ENCODE measurements at regions not wholly inside any gene's neighbourhood (a gene's known extent, or its start where the extent isn't known, plus 50 kb on each side); places are given as distances from the start of the nearest gene placed in this dataset.
A peak's percentile ranks its signal among the peaks of the same experiment; 100 is the strongest.
"Not testable (repeated sequence)": the region's sequence is repeated elsewhere in the genome, so short reads cannot be mapped to it uniquely, and the experiment has no call there.

GRCh38 chr1:8139383-8139782 lies 113.3 kb upstream of the ERRFI1 start:
- no peak for DNase-seq

GRCh38 chr1:8138673-8139072 lies 112.6 kb upstream of the ERRFI1 start:
- DNase-seq: no peak

GRCh38 chr1:8137481-8138244 lies 111.6 kb upstream of the ERRFI1 start:
- peak; percentile 81 for DNase-seq

- DNase-seq: no peak
These were observed 110.7 kb upstream of the ERRFI1 start for GRCh38 chr1:8136766-8137165.

- no peak for DNase-seq
These were observed 109.1 kb upstream of the ERRFI1 start for GRCh38 chr1:8135250-8135649.

- no peak for DNase-seq
These were observed 108.6 kb upstream of the ERRFI1 start for GRCh38 chr1:8134546-8135235.

- peak; percentile 81 for DNase-seq
These were observed 107.7 kb upstream of the ERRFI1 start for GRCh38 chr1:8133657-8134430.

GRCh38 chr1:8133190-8133589 lies 107.1 kb upstream of the ERRFI1 start:
- no peak for DNase-seq

- DNase-seq: no peak
These were observed 101.1 kb upstream of the ERRFI1 start for GRCh38 chr1:8127171-8127641.

GRCh38 chr1:8122477-8123407 lies 96.6 kb upstream of the ERRFI1 start:
- DNase-seq: no peak

- DNase-seq: no peak
These were observed 96.0 kb upstream of the ERRFI1 start for GRCh38 chr1:8122160-8122476.

GRCh38 chr1:8121261-8122159 lies 95.4 kb upstream of the ERRFI1 start:
- no peak for DNase-seq

GRCh38 chr1:8120693-8121260 lies 94.7 kb upstream of the ERRFI1 start:
- no peak for DNase-seq

GRCh38 chr1:8118736-8119135 lies 92.6 kb upstream of the ERRFI1 start:
- DNase-seq: not testable (repeated sequence)

- no peak for DNase-seq
These were observed 91.9 kb upstream of the ERRFI1 start for GRCh38 chr1:8118031-8118451.

GRCh38 chr1:8116894-8117264 lies 90.8 kb upstream of the ERRFI1 start:
- peak; percentile 80 for DNase-seq

- DNase-seq: no peak
These were observed 89.7 kb upstream of the ERRFI1 start for GRCh38 chr1:8115769-8116167.

- no peak for DNase-seq
These were observed 89.1 kb upstream of the ERRFI1 start for GRCh38 chr1:8115031-8115768.

GRCh38 chr1:8113262-8114220 lies 87.4 kb upstream of the ERRFI1 start:
- no peak for DNase-seq

Measured in right hindlimb (tissue), 1 donor.